AG10803 (cell line): ENCODE measurements at regions not wholly inside any gene's neighbourhood (a gene's known extent, or its start where the extent isn't known, plus 50 kb on each side); places are given as distances from the start of the nearest gene placed in this dataset.

Source experiments
- DNase-seq: peaks from one replicate; pipeline ENCODE4 v3.0.0; 2010; ENCODE audit warnings: low read depth
- H3K4me3 ChIP-seq: 2 replicates; pipeline ENCODE4 v1.5.1; 2011; ENCODE audit warnings: mild to moderate bottlenecking, low read length, control low read depth
- CTCF ChIP-seq: conservative IDR thresholded peaks from 2 replicates; pipeline ENCODE4 v1.5.1; 2011; ENCODE audit warnings: mild to moderate bottlenecking, low read length, control low read depth, inconsistent platforms

GRCh38 chr14:87046960-87047359 lies 946.0 kb downstream of the GALC start:
- DNase-seq = no peak
- TF ChIP-seq CTCF = no peak

DNA sequence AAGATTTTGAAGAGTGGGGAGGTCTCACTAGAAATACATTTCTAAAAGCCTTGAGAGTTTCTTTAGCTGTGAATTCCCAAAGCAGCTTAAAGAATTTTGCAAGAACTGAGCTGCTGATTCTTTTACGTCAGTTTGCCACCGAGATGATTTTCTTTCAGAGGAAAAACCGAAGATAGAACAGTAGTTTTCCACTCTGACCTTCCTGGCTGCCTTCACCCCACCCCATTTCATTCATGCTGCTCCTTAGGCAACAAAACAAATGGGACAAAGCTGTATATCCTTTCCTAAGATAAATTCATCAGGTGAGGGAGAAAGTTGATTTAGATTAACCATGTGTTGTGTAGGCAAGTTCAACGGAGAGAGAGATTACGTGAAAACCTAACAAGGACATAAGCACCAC lies 947.0 kb downstream of the GALC start:
- no peak for TF ChIP-seq CTCF
- DNase-seq = no peak
- no peak overlapping the region for H3K4me3 ChIP-seq

More at GRCh38 chr14:87046960-87047359, 946.0 kb downstream of the GALC start:
- H3K4me3 ChIP-seq = no peak overlapping the region

GRCh38 chr14:87045246-87045645 lies 947.7 kb downstream of the GALC start:
- TF ChIP-seq CTCF = no peak
- no peak for DNase-seq

DNA sequence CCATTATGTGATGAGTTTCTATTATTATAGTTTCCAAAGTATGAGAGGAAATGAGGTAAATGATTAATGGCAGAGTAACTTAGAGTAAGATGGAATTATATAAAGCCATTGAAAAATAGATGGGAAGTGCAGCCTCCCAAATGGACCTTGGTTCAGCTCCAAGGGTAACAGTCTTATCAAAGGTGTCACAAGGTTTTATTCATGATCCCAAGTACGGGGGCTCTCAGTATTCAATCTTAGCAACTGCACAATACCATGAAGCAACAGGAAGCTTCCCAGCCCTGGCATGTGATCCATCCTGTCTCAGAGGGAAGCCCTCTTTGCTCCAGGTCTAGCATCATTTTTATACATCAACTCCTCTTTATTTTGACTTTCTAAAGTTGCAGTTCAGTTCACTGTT lies 948.2 kb downstream of the GALC start:
- TF ChIP-seq CTCF = no peak
- DNase-seq = no peak

More at GRCh38 chr14:87045246-87045645, 947.7 kb downstream of the GALC start:
- H3K4me3 ChIP-seq = no peak overlapping the region

GRCh38 chr14:87043667-87044200 lies 949.2 kb downstream of the GALC start:
- no peak for TF ChIP-seq CTCF
- H3K4me3 ChIP-seq = no peak overlapping the region
- DNase-seq = no peak

More for the DNA sequence above, 948.2 kb downstream of the GALC start:
- H3K4me3 ChIP-seq = no peak overlapping the region

DNA sequence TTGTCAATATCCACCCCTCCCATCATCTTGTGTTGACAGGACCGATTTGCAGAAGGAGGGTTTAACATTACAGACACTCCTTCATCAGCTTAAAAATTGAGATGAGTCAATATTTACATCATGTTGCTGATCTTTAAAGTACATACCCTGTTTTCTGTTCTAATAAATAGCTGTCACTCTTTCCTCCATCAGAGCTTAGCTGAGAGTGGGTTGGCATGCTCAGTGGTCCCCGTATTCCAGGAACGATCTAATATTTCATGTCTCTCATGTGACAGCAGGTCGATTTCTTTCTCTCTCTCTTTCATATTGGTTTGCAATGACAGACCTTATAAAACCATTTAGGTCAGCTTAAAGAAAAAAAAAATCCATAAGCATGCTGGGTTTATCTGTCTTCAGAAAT lies 950.6 kb downstream of the GALC start:
- no peak for DNase-seq
- no peak overlapping the region for H3K4me3 ChIP-seq

More for the DNA sequence above, 950.6 kb downstream of the GALC start:
- no peak for TF ChIP-seq CTCF
